Amniotic epithelial cell (primary cell): ENCODE measurements at regions not wholly inside any gene's neighbourhood (a gene's known extent, or its start where the extent isn't known, plus 50 kb on each side); places are given as distances from the start of the nearest gene placed in this dataset.

Experiments
- DNase-seq: peaks from one replicate; pipeline ENCODE4 v3.0.0-alpha.2; 2010; ENCODE audit warnings: low read depth

- DNase-seq = no peak
Observed at GRCh38 chr5:89129941-89130340, 247.0 kb upstream of the MEF2C start.

GRCh38 chr5:89128906-89129625 lies 246.1 kb upstream of the MEF2C start:
- DNase-seq = no peak

- DNase-seq = no peak
Observed at GRCh38 chr5:89128092-89128491, 245.1 kb upstream of the MEF2C start.

DNA sequence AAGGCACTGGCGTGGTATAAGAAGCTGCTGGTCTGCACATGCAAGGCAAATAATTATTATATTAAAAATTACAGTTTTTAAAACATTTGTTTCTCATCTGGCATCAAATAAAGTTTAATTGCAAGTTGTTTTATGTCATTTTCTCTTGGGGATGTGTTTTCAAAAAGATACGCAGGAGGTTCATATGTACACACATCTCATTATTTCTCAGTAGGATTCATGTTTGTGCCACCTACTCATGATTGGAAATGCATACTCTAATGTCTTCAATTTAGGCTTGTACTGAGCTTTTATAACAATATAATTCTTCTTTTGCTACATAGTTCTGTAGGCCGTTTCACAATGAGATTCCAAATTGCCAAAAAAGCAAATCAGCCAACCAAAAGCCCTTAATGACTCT lies 244.2 kb upstream of the MEF2C start:
- DNase-seq = no peak

DNA sequence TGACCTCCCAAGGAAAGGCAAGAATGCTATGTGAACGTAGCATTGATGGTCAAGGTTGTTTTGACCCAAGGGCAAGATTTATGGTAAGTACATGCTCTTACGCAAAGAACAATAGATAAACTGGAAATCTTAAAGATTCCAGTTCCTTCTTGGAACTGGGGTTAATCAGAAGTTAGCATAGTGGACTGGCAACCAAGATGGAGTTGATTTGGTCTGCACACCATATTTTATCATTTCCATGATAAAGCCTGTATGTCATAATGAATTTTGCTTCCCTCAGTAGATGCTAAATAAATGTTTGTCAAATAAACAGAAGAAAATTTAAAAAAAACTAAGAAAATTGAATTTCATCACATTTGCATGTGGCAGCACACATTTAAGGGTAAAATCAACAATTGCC lies 242.4 kb upstream of the MEF2C start:
- no peak for DNase-seq

DNA sequence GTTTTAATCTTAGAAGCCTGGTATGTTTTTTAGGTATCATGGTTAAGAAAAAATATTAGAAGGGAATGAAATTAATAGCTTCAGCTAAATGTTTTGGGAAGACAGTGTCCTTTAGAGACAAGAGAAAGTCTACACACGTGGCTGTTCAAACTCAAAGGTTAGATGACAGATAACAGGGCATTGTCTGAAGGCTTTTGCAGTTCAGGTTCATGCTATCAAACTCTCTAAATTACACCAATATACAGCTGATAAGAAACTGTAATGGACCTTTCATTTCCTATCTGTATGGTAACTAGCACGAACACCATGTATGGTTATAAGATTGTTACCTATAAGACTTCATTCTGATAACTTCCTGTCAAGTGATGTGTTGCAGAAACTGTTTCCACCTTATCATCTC lies 240.6 kb upstream of the MEF2C start:
- DNase-seq = no peak

GRCh38 chr5:89120719-89121118 lies 237.7 kb upstream of the MEF2C start:
- peak; percentile 54 for DNase-seq

GRCh38 chr5:89117124-89117644 lies 234.2 kb upstream of the MEF2C start:
- no peak for DNase-seq

DNA sequence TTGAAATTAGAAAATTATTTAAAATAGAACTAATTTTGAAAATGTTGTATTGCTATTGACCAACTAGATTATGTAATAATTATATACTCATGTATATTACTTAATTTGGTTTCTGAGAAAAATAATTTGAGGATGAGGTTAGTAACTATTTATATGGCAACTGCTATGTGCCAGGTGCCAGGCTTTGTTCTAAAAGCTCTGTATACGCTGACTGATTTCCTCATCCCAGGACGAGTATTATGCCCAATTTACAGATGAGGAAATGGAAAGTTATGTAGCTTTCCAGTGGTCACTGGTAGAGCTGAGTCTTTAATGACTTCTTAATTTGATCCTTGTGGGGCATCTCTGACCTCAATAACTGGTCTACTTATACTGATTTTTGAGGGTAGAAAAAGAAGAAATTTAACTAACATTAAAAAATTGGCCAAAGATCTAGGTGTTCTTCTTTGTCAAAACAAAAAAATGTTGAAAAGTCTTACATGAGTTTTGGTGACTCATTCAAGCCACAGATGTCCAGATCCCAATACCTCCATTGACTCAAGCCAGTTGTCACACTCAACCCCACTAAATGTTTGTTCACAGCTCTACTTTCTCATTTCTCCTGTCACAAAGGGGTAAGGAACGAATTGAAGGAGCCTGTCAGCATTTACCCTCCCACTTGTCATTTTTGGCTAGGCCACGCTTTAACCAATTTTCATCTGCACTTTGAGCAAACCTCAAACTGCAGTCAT lies 228.1 kb upstream of the MEF2C start:
- DNase-seq = no peak

DNA sequence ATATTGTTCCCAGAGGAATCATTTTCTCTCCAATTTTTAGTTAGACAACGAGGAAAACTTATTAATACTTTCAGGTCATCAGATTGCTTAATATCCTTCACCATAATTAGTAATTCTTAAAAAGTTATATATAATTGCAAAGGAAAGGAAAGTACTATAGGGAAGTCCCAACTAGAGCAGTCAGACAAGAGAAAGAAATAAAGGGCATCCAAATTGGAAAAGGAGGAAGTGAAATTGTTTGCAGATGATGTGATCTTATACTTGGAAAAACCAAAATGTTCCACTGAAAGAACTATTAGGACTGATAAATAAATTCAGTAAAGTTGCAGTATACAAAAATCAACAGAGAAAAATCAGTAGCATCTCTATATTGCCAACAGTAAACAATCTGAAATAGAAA lies 223.5 kb upstream of the MEF2C start:
- no peak for DNase-seq

DNA sequence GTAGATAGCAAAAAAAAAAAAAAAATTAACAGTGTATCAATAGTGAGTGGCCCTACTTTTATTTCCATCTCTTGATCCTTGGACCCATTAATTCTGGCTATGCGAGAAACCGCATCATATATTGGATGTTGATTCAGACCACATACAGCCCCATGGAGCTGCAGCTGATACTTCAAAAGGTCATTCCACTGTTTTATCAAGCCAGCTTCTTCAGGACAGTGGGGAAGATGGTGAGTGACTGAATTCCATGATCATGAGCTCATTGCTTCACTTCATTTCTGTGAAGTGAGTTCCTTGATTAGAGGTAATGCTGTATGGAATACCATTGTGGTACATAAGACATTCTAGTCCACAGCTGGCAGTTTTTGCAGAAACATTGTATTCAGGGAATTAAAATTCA lies 222.9 kb upstream of the MEF2C start:
- DNase-seq = no peak

GRCh38 chr5:89105171-89105695 lies 222.2 kb upstream of the MEF2C start:
- DNase-seq = no peak

DNA sequence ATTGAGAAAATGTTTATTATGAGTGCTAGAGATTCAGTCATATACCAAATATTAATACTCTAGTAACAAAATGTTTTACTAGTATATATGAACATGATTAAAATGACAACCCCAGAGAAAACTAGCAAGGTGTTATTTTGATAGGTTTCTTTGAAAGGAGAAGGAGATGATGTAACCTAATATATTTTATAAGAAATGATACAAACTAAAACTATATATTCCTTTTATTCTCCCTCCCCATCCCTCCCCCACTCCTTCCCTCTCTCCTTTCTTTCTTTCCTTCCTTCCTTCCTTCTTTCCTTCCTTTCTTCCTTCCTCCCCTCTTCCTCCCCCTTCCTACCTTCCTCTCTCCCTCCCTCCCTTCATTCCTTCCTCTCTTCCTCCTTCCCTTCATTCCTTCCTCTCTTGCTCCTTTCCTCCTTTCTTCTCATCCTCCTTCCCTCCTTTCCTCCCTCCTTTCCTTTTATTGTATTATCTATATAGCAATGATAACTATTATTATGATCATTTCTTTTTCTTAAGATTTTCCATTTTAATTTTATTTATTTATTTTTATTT lies 215.3 kb upstream of the MEF2C start:
- DNase-seq = no peak

DNA sequence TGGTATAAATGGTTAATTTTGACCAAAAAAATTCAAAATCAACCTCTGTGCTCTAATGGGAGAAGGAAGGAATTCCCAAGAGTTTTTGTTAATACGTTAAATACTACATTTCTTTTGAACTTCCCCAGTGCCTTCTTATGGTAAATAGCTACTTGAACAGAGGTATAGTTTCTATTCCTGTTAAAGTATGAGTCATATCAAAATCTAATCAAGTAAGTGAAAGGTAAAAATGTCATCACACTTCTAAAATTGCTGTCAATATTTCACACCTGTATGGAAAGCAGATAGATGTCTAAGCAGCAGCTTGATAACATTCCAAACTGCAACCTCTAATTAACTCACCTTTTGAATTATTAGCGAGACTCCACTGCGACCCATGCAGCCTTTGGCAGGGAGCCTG lies 214.1 kb upstream of the MEF2C start:
- DNase-seq = no peak

- DNase-seq = no peak
Observed at GRCh38 chr5:89095341-89095740, 212.4 kb upstream of the MEF2C start.

GRCh38 chr5:89090037-89090436 lies 207.1 kb upstream of the MEF2C start:
- no peak for DNase-seq

- DNase-seq = no peak
Observed at GRCh38 chr5:89087551-89088318, 204.8 kb upstream of the MEF2C start.

DNA sequence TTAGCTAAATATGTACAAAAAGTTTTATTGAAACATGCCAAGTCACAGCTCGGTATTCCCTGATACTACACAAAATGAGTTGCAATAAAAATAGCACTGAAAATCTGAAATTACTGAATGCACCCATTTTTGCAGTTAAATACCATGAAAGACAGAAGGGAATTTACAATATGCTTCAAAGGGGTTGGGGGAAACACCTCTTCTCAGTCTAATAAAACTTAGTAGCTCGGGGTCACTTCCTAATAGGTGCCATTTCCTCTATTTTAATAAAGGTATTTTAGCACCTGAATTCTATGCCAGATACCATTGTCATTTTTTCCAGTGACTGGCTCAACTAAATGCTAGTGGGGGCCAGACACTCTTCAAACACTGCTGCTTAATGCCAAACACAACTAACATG lies 204.1 kb upstream of the MEF2C start:
- no peak for DNase-seq

DNA sequence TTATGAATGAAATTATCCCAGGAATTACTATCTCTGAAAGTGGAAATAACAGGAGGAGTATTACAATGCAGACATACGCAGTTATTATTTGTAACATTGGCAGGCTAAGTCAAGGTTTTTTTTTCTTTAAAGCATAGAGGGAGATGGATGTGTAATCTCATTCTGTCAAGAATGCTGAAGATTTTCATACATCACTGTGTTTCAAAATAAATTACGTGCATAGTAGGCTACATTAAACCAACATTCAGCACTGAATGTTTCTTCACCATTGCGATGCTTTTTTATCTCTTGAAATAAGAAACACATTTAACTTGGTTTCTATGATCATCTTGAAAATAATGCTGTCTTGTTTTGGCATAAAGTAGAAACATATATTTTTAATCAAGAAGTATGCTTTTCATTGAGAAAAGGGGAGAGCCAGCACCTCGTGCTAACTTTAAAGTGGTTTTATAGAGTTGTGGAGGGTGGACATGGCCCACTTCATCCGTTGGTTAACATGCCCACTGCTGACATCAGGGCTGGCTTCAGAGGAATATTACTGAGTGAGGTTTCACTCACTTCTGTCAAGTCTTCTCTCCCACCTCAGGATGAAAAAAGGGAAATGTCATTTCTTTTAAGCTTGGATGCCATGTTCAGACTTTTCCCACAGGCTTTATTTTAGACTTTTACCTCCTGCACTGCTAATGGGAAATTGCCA lies 203.6 kb upstream of the MEF2C start:
- no peak for DNase-seq

DNA sequence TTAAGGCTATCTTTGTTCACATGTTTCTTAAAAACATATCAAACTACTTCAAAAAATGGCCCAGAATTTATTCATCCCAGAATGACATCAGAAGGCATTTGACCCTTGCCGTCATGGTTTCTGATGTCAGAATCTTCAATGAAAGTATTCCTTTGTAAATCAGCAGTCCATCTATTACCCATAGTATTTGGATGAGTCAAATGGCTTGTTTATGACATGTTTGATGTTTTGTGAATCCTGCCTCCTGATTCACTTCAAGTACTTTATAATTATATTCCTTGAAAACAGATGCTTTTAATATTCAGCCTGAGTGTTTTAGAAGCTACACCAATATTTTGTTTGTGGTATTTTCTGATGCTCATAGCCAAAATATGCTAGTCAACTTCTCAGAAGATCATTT lies 200.8 kb upstream of the MEF2C start:
- peak; percentile 3 for DNase-seq

DNA sequence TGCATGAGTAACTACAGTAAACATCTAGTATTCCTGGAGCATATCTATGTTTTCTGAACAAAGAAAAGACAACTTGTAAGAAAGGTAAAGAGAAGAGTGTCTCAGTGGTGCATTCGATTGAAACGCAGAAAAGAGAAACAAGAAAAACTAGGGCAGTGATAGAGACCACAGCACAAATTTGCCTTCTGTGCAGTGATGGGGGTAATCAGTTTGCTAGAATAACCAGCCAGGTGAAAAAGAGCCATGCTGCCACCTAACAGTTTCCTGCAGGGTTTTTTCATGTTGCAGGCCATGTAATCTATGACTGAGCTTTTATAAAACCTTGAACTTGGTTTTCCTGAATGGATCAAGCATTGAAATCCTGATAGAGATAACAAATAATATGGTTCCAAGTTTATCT lies 198.4 kb upstream of the MEF2C start:
- DNase-seq = no peak
